ENCODE measurements at regions not wholly inside any gene's neighbourhood (a gene's known extent, or its start where the extent isn't known, plus 50 kb on each side); places are given as distances from the start of the nearest gene placed in this dataset.

GRCh38 chr5:1706428-1706827, 93.2 kb downstream of the MRPL36 start:
- RAD21 ChIA-PET (ENCODE audit: low non-redundant PET in 1 of 2, low total read pairs in 2 of 2, uncharacterized antibody in 2 of 2, unreplicated experiment in 2 of 2), result no interaction called here
- CTCF ChIA-PET, result no interaction called here
- intact Hi-C loops (cut with micrococcal nuclease), result no loop called here
- no peaks in the 10 kb centered on the region for H4K20me1 ChIP-seq (ENCODE audit: insufficient read depth)
- no peak overlapping the region for H3K9ac ChIP-seq (ENCODE audit: low read length)
- no peak overlapping the region for H2AFZ ChIP-seq (ENCODE audit: low read depth, low read length, poor library complexity, severe bottlenecking)
- H3K9me3 ChIP-seq (ENCODE audit: control insufficient read depth in 1 of 2, insufficient read depth in 1 of 2, low read depth in 1 of 2, low read length in 2 of 2), result no peaks in the 10 kb centered on the region
- no peak overlapping the region for H3K4me2 ChIP-seq (ENCODE audit: low read length)
- H3K9me2 ChIP-seq (ENCODE audit: insufficient read depth), result no peaks in the 10 kb centered on the region
- H3K4me3 ChIP-seq (replicated peaks in 1 of 2; ENCODE audit: low read depth in 1 of 2, low read length in 2 of 2), result no peak overlapping the region
- no peak overlapping the region for H3K27ac ChIP-seq (ENCODE audit: low read depth, low read length)
- TF ChIP-seq SP1 (IDR thresholded peaks at IDR 0.05; ENCODE audit: low read depth) (no peak), FOSL1 (IDR thresholded peaks at IDR 0.05; ENCODE audit: low read depth) (no peak), CEBPB (IDR thresholded peaks at IDR 0.05; ENCODE audit: low read depth) (no peak), REST (IDR thresholded peaks at IDR 0.05; ENCODE audit: low read depth) (no peak), ATF3 (IDR thresholded peaks at IDR 0.05) (no peak), SIN3A (IDR thresholded peaks at IDR 0.05; ENCODE audit: low read depth) (no peak), POLR2AphosphoS5 (IDR thresholded peaks at IDR 0.05; ENCODE audit: low read depth, low read length) (no peak), JUND (IDR thresholded peaks at IDR 0.05) (no peak), ZBTB33 (IDR thresholded peaks at IDR 0.05; ENCODE audit: extremely low read depth, insufficient replicate concordance, low read length) (no peak), ZFX (IDR thresholded peaks at IDR 0.05) (no peak), CBX3 (IDR thresholded peaks at IDR 0.05; ENCODE audit: low read depth) (no peak), ZNF274 (IDR thresholded peaks at IDR 0.05; ENCODE audit: low read depth, low read length) (no peak), EGR1 (IDR thresholded peaks at IDR 0.05; ENCODE audit: low read depth) (no peak), EZH2phosphoT487 (IDR thresholded peaks at IDR 0.05; ENCODE audit: borderline replicate concordance) (no peak), CTCF (IDR thresholded peaks at IDR 0.05 in 2 of 3, conservative IDR thresholded peaks at IDR 0.05 in 1 of 3; ENCODE audit: borderline replicate concordance in 1 of 3, insufficient read depth in 1 of 3, low read depth in 2 of 3, low read length in 2 of 3) (no peak)
- ATAC-seq (no peak), DNase-seq (ENCODE audit: low read depth, low spot score) (no peak)
- H3K4me1 ChIP-seq (ENCODE audit: control insufficient read depth in 1 of 2, insufficient read depth in 2 of 2, low read length in 2 of 2), result no peaks in the 10 kb centered on the region
- no peaks in the 10 kb centered on the region for H3K79me2 ChIP-seq (ENCODE audit: insufficient read depth, low read length)
- H3K27me3 ChIP-seq (ENCODE audit: insufficient read depth, low read length), result no peaks in the 10 kb centered on the region
- H3K36me3 ChIP-seq (ENCODE audit: control insufficient read depth in 1 of 2, insufficient read depth in 2 of 2, low read length in 2 of 2), result no peaks in the 10 kb centered on the region
- no TSS peak for BruUV-seq (replicated peaks)
- POLR2A ChIA-PET, result no interaction called here
